ENCODE measurements at regions not wholly inside any gene's neighbourhood (a gene's known extent, or its start where the extent isn't known, plus 50 kb on each side); places are given as distances from the start of the nearest gene placed in this dataset.

DNA sequence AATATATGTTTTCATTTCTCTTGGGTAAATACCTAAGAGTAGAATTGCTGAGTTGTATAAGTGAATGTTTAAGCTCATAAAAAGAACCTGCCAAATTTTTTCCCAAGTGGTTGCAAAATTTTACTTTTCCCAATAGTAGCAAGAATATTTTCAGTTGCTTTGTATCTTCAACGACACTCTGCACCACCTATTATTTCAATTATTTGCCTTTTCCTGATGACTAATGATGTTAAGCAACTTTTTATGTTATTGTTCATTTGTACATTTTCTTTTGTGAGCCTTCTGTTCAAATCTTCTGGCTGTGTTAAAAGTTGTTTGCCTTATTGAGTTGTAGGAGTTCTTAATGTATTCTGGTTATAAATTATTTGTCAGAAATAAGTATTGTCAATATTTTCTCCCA is 299.1 kb upstream of the NRIP1 start:
- no peak for DNase-seq (ENCODE audit: low read depth in 1 of 2, low spot score in 1 of 2)

DNA sequence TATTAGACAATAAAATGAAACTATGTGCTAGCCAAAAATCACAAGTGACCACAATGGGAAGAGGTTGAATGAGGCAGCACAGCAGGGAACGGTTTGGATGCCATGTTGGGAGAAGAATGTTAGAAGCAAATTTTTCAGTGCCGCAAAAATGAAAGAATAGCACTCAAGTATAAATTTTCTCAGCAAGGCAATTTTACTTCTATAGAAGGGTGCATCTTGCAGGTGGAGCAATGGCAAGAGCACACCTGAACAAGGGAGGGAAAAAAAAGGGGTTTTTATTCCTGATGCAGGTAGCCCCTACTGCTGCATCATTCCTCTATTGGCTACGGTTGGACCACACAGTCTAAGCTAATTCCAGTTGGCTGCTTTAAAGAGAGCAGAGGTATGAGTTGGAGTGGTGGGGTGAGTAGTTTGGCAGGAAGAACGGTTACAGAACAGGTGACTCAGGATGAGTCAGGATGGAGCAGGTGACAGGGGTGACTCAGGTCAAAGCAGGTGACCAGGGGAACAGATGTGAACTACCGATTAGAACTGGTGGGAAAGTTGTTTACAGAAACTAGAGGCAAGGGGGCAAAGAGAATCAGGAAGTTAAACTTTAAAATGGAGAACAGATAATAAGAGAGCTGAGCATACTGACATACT is 301.1 kb upstream of the NRIP1 start:
- DNase-seq (ENCODE audit: low read depth in 1 of 2, low spot score in 1 of 2), result no peak

DNA sequence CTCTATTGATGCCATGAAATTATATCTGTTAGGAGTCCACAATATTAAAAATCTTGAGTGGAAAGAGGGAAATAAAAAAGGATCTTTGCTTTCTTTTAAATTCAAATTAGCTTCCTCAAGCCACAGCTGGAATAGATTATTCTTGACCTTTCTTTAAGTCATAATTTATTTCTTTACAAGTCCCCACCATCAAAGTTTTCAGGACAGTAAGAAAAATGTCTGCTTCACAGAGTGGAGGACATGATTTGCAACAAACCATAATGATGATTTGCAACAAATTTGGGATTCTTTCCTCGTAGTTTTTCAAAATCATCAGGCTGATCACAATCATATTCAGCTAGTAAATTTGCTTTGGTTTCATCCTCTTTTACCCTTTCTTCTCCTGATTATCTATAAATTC is 301.8 kb upstream of the NRIP1 start:
- DNase-seq (ENCODE audit: low read depth in 1 of 2, low spot score in 1 of 2), result no peak

DNA sequence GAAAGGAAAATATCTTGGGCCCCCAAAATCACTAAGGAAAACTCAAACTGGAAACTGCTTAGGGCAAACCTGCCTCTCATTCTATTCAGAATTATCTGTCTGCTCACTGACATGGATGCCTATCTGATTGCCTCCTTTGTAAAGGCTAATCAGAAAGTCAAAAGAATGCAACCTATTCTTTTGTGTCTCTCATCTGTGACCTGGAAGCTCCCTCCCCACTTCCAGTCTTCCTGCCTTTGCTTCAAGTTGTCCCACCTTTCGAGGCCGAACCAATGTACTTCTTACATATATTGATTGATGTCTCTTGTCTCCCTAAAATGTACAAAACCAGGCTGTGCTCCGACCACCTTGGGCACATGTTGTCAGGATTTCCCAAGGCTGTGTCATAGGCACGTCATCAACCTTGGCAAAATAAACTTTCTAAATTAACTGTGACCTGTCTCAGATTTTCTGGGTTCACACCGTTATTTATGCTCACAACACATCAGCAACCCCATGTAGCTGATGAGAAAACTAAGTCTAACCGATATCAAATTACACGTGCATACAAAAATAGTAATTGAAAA is 302.3 kb upstream of the NRIP1 start:
- DNase-seq (ENCODE audit: low read depth in 1 of 2, low spot score in 1 of 2), result no peak

DNA sequence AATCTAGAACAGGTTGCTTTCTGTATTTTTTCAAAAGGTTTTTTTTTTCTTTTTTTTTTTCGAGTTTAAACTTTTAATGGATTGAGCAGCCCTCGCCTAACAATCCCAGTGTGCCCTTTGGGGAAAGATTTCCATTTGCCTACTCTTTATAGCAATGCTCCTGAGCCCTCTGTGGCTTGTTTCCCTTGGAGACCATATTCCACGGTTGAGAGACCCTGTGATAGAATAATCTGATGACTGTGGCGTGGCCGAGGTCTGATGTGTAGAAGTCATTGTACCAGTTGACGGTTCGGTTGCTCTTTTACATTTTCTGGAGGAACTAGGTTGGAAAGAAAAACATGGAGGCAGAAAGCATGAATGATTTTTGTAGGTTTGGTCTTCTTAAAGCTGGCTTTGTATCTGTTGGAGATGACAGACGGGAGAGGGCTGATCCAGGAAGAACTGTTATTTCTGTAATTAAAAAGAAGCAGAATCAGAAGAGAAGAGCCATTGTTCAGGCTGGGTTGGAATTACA is 305.7 kb upstream of the NRIP1 start:
- no peak for DNase-seq (ENCODE audit: low read depth in 1 of 2, low spot score in 1 of 2)

DNA sequence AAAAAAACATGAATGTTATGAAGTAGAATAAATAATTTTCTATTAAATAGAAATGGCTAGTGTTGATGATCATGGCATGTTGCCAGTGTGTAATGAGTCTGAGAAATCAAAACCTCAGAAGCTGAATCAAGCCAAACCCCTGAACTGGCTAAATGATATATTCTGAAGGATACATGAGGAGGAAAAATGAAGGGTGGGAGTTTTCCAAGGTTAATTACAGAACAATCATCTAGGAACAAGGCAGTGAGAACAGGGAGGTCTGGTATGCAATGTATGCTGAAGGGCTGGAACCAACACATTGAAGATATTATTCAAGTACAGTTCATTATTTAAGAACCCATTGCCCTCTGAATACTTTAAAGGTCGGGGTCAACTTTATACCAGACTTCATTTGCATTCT is 309.1 kb upstream of the NRIP1 start:
- no peak for DNase-seq (ENCODE audit: low read depth in 1 of 2, low spot score in 1 of 2)

DNA sequence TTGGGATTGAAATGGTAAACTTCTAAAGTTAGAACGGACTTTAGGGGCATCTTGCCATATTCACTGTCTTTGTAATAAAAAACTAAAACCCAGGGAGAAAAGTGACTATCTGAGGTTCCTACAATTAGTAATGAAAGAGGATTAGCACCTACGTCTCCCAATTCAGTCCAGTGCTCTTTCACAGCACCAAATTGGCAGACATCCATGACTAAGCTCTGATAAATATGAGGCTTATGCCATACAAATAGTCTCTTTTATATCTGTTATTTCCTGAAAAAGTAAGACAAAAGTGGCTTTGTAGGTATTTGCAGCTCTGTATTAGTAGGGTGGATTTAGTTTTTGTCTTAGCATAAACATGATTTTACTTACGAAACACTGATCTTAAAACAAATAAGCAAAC is 315.0 kb upstream of the NRIP1 start:
- no peak for DNase-seq (ENCODE audit: low read depth in 1 of 2, low spot score in 1 of 2)

DNA sequence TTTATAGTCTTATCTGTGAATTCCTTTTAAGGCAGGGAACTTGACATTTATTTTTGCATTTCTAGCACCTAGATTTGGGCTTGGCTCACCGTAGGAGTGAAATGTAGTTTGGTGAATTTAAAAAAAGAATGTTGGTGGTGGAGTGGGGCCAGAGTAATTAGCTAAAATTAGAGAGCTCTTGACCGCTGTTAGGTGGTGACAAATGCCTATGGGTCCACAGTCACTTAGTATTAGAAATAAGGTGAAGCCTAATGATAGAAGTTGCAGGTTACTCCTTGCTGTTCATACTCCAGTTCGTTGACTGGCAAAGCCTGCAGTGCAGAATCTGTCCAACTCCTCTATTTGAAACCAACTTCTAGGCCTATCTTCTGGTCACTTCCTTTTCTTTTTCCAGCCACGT is 318.8 kb upstream of the NRIP1 start:
- DNase-seq (ENCODE audit: low read depth in 1 of 2, low spot score in 1 of 2), result no peak

DNA sequence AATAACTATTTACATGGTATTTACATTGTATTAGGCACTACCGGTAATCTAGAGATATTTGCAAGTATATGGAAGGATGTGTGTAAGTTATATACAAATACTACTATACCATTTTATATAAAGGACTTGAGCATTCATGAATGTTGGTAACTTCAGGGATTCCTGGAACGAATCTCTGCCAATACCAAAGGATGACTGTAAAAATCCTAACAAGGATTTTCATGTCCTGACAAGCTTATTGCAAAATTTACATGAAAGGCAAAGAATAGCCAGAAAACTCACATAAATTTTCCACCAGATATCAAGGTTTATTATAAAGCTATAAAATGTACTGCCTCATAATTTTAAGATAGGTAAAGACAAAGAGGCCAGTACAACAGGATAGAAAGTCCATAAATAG is 325.2 kb upstream of the NRIP1 start:
- DNase-seq (ENCODE audit: low read depth in 1 of 2, low spot score in 1 of 2), result no peak

DNA sequence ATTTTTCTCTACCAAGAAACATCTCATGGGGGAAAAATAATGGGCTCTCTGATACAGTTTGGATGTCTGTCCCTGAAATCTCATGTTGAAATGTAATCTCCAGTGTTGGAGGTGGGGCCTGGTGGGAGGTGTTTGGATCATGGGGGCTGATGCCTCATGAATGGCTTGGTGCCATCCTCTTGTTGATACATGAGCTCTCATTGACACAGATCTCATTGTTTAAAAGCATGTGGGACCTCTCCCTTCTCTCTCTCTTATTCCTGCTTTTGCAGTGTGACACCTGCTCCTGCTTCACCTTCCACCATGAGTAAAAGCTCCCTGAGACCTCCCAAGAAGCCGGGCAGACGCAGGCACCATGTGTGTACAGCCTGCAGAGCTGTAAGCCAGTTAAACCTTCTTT is 332.5 kb upstream of the NRIP1 start:
- no peak for DNase-seq (ENCODE audit: low read depth in 1 of 2, low spot score in 1 of 2)

DNA sequence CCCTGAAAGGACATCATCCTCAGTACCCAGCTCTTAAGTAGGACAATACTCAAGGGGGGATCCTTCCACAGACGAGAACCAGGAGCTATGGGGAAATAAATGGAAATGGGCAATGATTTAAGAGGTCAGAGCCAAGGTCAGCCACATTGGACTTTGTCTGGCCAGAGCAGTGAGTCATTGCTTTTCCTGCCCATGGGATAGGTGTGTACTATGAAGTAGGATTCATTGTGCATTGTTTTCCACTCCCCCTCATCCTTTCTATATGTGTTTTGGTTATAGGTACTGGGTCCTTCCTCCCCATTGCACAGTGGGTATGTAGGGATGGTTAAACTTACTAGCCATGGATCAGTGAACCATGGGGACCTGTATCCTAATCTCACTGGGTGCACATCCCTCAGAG is 328.9 kb upstream of the USP25 start:
- DNase-seq (ENCODE audit: low read depth in 1 of 2, low spot score in 1 of 2), result no peak

DNA sequence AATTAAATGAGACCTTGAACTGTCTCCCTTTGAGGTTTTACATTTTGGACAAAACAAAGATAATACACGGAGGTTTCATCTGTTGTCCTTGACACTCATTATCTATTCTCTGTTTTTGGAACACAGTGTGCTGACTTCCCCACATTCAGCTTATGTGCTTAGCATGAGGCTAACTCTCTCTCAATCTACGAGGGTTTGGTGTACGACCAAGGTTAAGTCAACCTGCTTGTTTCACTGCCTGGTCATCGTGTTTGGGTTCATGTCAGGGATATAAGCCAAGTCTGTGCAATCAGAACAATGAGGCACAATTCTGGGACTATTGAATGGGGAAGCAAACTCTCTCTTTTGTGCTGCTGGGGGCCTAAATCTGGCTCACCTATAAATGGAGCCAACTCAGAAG is 328.5 kb upstream of the USP25 start:
- DNase-seq (ENCODE audit: low read depth in 1 of 2, low spot score in 1 of 2), result no peak

DNA sequence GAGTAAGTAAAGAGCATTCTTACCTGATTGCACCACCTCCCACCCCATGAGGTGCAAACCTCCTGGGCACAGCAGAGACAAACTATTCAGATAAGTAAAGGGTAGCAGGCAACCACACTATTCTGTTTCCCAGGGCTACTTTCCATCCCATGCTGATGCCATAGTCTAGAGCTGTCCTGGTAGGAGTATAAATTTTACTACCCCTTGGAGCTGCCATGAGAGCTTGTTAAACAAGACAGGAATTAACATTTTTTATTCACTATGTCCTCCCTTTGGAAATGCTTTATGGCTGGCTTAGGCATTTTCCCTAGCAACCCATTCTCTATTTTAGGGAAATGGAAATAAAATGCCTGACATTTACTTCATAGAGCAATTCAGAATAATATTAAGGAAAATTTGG is 324.6 kb upstream of the USP25 start:
- no peak for DNase-seq (ENCODE audit: low read depth in 1 of 2, low spot score in 1 of 2)

DNA sequence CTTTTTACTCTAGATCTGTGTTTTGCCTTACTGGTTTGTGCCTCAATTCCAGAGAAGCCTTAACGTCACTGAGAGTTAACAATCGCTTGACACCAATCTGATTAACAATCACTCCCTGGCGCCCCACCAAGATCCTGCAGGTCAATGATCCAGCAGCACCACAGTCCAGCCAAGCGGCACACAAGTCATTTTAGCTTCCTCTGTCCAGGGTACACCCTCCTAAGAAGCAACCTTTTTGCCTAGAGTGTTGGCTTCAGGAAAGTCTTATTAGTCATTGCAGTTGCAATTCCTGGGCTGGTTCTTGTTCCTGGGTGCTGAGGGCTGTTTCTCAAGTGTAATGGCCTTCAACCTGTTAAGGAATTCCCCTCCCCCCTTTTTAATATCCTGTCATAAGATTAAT is 323.0 kb upstream of the USP25 start:
- no peak for DNase-seq (ENCODE audit: low read depth in 1 of 2, low spot score in 1 of 2)

DNA sequence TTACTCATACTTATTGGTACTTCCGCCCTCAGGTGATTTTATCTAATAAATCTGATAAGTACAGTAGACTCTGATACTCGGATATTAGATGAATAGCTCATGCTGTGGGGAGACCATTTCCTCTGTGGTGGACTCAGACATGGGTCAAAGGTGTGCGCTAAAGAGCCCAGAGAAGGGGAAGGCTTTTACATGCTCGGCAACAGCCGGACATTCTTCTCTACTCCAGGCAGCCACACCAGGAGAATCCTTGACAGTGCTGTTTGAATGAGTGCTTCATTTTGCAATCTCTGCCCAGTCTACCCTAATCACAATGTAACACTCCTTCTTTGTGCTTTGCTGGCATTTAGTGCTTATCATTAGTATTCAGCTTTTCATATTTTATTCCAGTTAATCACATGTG is 322.2 kb upstream of the USP25 start:
- DNase-seq (ENCODE audit: low read depth in 1 of 2, low spot score in 1 of 2), result no peak

DNA sequence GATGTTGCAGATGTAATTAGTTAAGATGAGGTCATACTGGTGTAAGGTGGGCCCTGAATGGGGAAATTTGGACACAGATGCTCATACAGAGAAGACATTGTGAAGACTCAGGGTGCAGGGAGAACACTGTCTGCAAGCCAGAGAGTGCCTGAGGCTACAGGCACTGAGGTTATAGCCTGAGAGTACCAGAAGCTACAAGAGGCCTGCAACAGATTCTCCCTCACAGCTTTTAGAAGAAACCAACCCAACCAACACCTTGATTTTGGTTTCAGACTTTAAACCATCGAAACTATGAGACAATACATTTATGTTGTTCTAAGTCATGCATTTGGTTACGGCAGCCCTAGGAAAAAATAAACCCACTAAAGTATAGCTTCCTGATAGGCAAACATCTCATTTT is 321.7 kb upstream of the USP25 start:
- DNase-seq (ENCODE audit: low read depth in 1 of 2, low spot score in 1 of 2), result no peak

DNA sequence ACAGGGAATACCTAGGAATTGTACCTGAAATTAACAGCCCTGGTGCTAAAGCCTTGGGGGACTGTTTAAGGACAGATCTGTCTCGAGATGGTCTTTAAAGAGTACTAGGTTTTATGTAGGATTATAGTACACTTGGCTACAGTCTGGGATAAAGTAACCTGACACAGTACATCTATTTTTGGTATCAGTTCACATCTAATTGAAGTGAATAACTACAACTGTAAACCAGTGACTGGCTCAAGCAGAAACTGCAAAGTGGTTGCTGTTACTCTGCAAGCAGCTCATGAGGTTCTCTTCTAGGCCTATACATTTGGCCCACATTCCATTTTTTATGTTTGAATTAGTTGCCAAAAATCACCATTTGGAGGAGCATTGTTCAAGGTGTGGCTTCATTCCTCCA is 320.8 kb upstream of the USP25 start:
- DNase-seq (ENCODE audit: low read depth in 1 of 2, low spot score in 1 of 2), result no peak

DNA sequence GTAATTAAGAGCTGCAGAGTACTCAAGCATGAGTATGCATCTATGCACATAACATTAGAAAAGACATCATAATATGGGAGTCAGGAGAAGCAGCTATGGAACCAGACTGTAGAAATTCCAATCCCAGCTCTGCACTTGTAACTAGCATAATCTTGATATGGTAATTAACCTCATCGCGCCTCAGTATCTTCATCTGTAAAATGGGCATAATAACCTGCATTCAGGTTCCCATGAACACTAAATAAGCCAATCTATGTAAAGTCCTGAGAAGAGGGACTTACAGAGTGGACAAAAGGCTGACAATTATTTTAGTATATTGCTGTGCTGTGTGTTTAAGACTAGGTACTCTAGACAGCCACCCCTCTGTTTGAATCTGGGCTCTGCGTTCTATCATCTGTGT is 318.9 kb upstream of the USP25 start:
- DNase-seq (ENCODE audit: low read depth in 1 of 2, low spot score in 1 of 2), result no peak

DNA sequence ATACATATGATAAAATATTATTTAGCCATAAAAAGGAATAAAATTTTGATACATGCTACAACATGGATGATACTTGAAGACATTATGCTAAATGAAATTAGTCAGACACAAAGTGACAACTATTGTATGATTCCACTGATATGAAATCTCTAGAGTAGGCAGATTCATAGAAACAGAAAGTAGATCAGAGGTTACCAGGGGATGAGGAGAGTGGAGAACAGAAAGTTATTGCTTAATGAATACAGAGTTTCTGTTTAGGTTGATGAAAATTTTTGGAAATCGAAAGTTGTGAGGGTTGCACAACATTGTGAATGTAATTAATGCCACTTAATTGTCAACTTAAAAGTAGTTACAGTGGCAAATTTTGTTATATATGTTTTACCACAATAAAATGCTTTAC is 315.7 kb upstream of the USP25 start:
- no peak for DNase-seq (ENCODE audit: low read depth in 1 of 2, low spot score in 1 of 2)

DNA sequence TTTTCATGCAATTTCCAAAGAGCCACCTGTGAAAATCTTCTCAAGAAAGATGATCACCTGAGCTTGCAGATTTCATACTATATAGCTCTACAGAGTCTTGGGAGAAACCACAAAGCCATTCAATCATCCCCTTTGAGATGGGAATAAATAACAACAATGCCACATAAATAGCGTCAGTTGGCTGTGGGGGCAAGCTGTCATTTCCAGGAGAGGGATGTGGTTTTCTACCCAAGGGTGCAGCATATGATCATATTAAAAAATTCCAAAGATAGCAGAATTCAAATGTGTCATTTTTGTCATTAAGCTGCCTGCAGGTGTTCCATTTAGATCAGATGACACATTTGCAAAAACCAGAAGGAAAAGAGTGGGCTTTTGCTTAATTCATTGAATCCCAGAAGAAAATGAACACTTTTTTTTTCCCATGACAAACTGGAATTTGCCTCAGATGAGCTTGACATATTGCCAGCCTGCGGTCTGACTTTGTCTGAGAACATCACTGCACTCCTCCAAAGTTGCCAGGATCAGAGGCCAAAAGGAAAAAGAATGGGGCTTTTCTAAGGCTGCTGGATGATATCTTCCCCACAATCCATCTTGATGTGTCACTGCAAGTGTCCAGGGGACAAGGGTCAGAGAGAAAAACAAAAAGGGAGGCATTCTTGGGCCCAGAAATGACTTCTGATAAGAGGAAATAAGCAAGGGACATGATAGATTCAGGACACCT is 314.1 kb upstream of the USP25 start:
- DNase-seq (ENCODE audit: low read depth in 1 of 2, low spot score in 1 of 2), result no peak

DNA sequence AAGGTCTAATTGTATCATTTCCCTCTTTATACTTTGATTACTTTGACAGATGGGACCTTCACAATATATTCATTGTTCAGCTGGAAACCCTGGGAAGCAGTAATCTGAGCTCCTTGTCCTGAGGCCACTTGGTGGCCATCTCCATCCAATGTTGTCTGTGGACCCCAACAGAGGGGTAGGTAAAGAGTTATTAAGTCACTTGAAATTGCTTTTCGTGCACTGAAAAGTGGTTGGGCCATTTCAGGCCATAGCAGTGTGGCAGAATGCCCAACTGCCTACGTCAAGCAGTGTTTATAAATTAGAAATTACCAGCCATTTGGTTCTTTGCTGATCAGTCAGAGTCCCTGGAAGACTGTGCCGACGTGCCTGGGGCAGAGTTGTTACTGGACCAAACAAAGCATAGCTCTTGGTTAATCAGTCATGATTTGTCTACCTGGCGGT is 308.3 kb upstream of the USP25 start:
- DNase-seq (ENCODE audit: low read depth in 1 of 2, low spot score in 1 of 2), result no peak

DNA sequence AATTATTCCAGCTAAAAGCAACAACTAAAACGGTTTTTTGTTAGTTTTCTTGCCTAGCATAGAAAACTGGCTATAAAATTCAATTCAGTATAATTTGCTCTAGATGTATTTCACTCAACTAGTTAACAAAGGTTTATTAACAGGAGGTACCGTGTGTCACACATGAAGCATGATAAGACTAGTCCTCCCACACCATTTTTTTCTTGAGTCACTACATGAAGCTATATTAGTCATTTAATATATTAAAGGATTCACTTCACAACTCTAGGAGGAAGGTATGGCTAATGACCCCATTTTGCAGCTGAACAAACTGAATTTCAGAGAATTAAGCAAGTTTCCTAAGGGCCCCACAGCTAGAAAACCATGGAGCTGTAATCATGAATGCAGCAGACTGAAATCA is 307.8 kb upstream of the USP25 start:
- DNase-seq (ENCODE audit: low read depth in 1 of 2, low spot score in 1 of 2), result no peak

DNA sequence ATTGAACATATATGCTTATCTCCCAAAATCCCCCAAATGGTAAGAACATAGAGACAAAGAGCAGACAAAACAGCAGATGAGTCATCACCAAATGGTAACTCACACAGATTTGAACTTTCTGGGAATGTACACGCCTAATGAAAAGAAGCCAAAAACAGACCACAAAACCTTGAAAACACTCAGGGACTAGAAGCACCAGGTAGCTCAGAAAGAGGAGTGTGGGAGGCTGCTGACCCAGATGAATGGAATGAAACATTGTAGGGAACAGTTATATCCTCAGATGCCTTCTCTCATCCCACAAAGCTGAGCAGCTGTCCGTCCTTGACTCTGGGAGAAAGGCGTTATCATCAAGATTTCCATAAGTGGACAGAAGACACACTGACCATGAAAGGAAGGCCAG is 307.0 kb upstream of the USP25 start:
- no peak for DNase-seq (ENCODE audit: low read depth in 1 of 2, low spot score in 1 of 2)
